OCI-LY3 (cell line): ENCODE measurements at regions not wholly inside any gene's neighbourhood (a gene's known extent, or its start where the extent isn't known, plus 50 kb on each side); places are given as distances from the start of the nearest gene placed in this dataset.

Experiments
- CTCF ChIP-seq: fragments of 200-600, 300-600 bp; sonication (generic); IDR thresholded peaks from 2 replicates; pipeline ENCODE4 v1.5.1; 2014; ENCODE audit warnings: antibody characterized with exemption, low read length, low read depth
- EZH2phosphoT487 ChIP-seq: fragments of 200-600 bp; shearing (Covaris generic); IDR thresholded peaks from 2 replicates; pipeline ENCODE4 v1.6.1; 2018; ENCODE audit warnings: antibody characterized with exemption, mixed run types, low read depth

GRCh38 chr9:91099436-91099835 is 262.3 kb downstream of the AUH start:
- TF ChIP-seq CTCF (no peak), EZH2phosphoT487 (no peak)
